Astrocyte of the spinal cord (primary cell): ENCODE measurements at regions not wholly inside any gene's neighbourhood (a gene's known extent, or its start where the extent isn't known, plus 50 kb on each side); places are given as distances from the start of the nearest gene placed in this dataset.

Experiments used
- DNase-seq: peaks from one replicate; pipeline ENCODE4 v3.0.0; 2011; ENCODE audit warnings: low read depth, low spot score
- H3K4me3 ChIP-seq: 2 replicates; pipeline ENCODE4 v1.5.1; 2011; ENCODE audit warnings: low read depth, mild to moderate bottlenecking, low read length, moderate library complexity
- in situ Hi-C: cut with HindIII; loops from 2 replicates; pipeline ENCODE4 v1.10.0; 2017; ENCODE audit warnings: low sequenced_read_pairs
- TF ChIP-seq, protein P1 (sequence below): IDR thresholded peaks from 2 replicates; pipeline ENCODE4 v1.5.1; 2012; ENCODE audit warnings: low read depth, mild to moderate bottlenecking, low read length, inconsistent platforms

DNA sequence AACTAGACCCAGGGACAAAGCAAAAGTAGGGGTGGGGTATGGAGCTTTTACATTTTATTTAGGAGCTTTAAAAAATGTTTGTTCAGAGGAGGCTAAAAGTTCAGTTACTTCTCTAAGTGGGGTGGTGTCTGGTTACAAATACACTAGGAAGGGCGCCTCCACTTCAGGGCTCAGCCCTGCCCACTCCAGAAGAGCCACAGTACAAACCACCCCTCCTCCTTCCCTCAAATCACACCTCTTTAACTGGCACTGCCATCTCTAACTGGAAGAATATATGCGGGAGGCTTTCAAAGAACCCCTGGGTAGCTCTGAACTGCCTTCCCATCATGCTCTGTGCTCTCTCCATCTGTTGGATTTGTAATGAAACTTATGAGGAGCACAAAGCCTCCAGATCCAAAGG is 98.8 kb upstream of the NFIB start:
- no peak overlapping the region for H3K4me3 ChIP-seq
- TF ChIP-seq, protein P1, sequence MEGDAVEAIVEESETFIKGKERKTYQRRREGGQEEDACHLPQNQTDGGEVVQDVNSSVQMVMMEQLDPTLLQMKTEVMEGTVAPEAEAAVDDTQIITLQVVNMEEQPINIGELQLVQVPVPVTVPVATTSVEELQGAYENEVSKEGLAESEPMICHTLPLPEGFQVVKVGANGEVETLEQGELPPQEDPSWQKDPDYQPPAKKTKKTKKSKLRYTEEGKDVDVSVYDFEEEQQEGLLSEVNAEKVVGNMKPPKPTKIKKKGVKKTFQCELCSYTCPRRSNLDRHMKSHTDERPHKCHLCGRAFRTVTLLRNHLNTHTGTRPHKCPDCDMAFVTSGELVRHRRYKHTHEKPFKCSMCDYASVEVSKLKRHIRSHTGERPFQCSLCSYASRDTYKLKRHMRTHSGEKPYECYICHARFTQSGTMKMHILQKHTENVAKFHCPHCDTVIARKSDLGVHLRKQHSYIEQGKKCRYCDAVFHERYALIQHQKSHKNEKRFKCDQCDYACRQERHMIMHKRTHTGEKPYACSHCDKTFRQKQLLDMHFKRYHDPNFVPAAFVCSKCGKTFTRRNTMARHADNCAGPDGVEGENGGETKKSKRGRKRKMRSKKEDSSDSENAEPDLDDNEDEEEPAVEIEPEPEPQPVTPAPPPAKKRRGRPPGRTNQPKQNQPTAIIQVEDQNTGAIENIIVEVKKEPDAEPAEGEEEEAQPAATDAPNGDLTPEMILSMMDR: no peak
- DNase-seq: no peak
- in situ Hi-C loops: no loop called here

DNA sequence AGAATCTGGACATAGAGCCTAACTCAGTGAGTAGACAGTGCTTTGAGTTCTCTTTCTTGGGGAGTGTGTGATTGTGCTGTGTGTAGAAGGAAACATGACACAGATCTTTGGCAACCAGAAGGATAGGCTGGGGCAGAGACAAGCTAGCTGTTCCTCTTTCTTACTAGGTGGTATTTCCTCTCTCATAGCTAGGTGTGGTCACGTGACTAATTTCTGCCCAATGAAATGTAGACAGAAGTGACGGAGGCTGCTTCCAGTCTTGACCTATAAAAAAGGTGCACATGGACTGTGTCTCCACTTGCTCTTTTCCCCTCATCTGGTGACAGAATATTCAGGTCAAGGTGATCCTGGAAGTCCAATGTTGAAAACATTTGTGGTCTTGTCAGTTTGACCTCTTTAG is 92.5 kb upstream of the NFIB start:
- TF ChIP-seq, protein P1: no peak
- in situ Hi-C loops: no loop called here
- no peak for DNase-seq

DNA sequence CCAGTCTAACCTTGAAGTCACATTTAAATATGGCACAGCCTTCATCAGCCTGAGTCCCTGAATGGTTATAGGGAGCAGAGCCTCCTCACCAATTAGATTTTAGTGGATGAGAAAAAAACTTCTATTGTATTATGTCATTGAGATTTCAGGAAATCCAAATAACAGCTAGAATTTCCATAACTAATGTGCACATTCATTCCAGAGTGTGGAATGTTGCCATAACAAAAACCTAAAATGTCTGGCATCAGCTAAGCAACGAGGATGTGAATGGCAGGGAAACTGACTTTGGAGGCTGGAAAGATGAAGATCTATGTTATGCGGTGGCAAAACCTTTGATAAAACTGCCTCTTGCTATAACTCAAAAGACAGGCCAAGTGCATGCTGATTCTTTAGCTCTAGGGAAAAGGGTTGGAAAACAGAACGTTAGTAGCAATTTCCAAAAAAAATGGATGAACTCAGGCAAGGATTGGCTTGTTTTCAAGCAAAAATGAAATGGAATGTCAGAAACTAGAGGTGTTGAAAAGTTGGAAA is 91.3 kb upstream of the NFIB start:
- H3K4me3 ChIP-seq: no peak overlapping the region
- TF ChIP-seq, protein P1: no peak
- no peak for DNase-seq
- in situ Hi-C loops: no loop called here

More for the DNA sequence above, 92.5 kb upstream of the NFIB start:
- H3K4me3 ChIP-seq: no peak overlapping the region

DNA sequence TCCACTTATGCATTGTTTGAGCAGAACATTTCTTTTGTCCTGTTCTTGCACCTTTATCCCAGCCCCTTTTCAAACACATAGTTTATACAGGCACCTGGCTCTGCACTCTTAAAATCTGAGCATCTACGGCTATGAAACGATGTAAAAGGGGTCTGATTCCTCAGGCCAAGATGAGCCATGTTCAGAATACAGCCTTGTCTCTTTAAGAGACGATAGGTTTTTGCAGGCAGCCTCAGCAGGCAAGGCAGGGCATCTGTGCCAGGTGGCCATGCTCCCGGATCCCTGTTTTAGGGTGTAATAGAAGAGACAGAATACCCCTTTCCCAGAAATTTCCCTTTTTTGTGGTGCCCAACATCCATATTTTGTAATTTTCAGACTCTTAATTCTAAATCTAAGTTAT is 89.1 kb upstream of the NFIB start:
- TF ChIP-seq, protein P1: no peak
- no peak overlapping the region for H3K4me3 ChIP-seq
- DNase-seq: no peak
- in situ Hi-C loops: no loop called here

DNA sequence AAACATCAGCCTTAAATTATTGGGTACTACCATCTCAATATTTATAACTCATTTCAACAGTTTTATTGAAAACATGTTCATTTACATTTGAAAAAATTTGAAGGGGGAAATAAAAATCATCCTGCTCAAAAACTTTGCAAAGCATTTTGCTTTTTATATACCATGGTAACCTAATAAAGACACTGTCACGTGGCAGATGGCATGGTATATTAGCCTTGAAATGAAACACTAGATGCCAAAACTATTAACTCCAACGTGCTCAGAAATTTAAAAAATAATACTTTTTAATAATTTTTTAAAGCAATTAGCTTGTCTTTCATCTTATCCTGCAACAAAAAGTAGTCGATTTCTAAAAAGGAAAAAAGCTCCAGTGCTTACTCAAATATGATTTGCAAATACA is 88.6 kb upstream of the NFIB start:
- in situ Hi-C loops: no loop called here
- no peak overlapping the region for H3K4me3 ChIP-seq
- no peak for DNase-seq
- TF ChIP-seq, protein P1: no peak

DNA sequence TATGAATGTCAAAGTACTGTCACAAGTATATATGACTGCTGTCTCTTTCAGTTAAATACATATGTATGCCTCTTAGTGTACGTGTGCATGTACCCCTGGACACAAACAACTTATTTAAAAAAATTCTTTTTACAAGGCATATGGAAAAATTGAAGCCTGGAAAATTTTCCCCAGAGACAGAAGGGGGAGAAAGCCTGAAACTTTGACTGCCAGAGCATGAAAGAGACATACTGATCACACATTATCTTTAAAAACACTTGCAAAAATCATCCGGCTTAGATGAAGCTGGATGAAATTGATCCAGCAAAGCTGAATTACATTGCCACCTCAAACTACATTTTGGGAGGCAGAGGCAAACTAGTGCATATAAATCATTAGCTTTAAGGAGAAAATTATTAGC is 88.0 kb upstream of the NFIB start:
- no peak for DNase-seq
- no peak overlapping the region for H3K4me3 ChIP-seq
- TF ChIP-seq, protein P1: no peak
- in situ Hi-C loops: no loop called here

DNA sequence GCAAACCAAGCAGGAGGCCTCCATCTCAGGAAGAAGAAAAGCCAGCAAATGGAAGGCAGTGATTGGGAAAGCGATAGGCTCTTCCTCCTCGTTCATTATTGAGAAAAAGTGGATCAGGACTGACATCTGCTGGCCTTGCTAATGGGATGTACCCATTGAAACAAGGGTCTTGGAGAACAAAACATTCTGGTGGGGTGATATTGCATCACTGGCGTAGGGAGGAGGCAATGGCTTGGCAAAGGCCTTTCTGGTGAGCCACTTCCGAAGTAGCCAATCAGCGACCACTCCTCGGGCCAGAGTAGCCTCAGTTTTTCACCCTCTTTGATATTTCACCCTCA is 86.7 kb upstream of the NFIB start:
- no peak overlapping the region for H3K4me3 ChIP-seq
- TF ChIP-seq, protein P1: peak; percentile 52
- in situ Hi-C loops: no loop called here
- DNase-seq: peak; percentile 82
